K562 (cell line): ENCODE measurements at regions not wholly inside any gene's neighbourhood (a gene's known extent, or its start where the extent isn't known, plus 50 kb on each side); places are given as distances from the start of the nearest gene placed in this dataset.
A peak's percentile ranks its signal among the peaks of the same experiment; 100 is the strongest.

Source experiments
- ATAC-seq: fragments of 200-7000 bp; cut with Tn5 transposase; 3 replicates; pipeline ENCODE4 v1.9.1; 2020; ENCODE audit warnings: moderate library complexity
- BruUV-seq: library from RNA; stranded (reverse); fragments of 400-500 nt; replicated peaks from 2 replicates; lab custom pipeline; 2021; lab: Mats Ljungman, UMichigan
- CTCF ChIA-PET: fragments of 300-600 bp; formaldehyde crosslinking; extraction: SDS; loops from one replicate; lab custom pipeline; 2021; ENCODE audit warnings: low intra/inter-chr PET ratio; lab: Yijun Ruan, JAX
- POLR2A ChIA-PET: fragments of 300-600, 350-650 bp; sonication (Branson Sonifier 250); formaldehyde crosslinking; extraction: SDS; loops from one replicate; lab custom pipeline; 2021; ENCODE audit warnings: antibody characterized with exemption, inconsistent platforms; lab: Yijun Ruan, JAX
- DNase-seq, 4 experiments: peaks; one replicate each; pipeline versions ENCODE4 v3.0.0 to v3.0.0-alpha.2; 2011 to 2018; ENCODE audit warnings: low spot score in 3 of 4, mixed read lengths in 3 of 4; ENCODE audit errors: extremely low read depth in 1 of 4
- FAIRE-seq: peaks from 2 replicates; lab custom pipeline; 2011; peaks lifted over from hg19 to GRCh38; lab: Jason Lieb, UNC
- H2AFZ ChIP-seq: 2 replicates; pipeline ENCODE4 v1.6.0; 2011; ENCODE audit warnings: low read depth, low read length, control low read depth, inconsistent platforms
- H3K27ac ChIP-seq: fragments of 200-600 bp; 3 replicates; pipeline ENCODE4 v1.8.0; 2011; ENCODE audit warnings: low read depth, mild to moderate bottlenecking, control low read depth, inconsistent platforms, low read length, moderate library complexity, mixed read lengths; ENCODE audit errors: extremely low read depth
- H3K27me3 ChIP-seq, 2 experiments: fragments of 300-600 bp in 1 of 2; 2 replicates in 1 of 2; 3 replicates in 1 of 2; pipeline versions ENCODE4 v1.6.0 to v1.8.0; 2011; ENCODE audit warnings: inconsistent platforms in 2 of 2, low read length in 2 of 2, mild to moderate bottlenecking in 1 of 2, mixed read lengths in 1 of 2, moderate library complexity in 1 of 2; ENCODE audit not compliant: control insufficient read depth in 2 of 2, insufficient read depth in 2 of 2
- H3K36me3 ChIP-seq: fragments of 300-600 bp; 3 replicates; pipeline ENCODE4 v1.8.0; 2011; ENCODE audit warnings: mild to moderate bottlenecking, low read length, inconsistent platforms; ENCODE audit not compliant: control insufficient read depth, insufficient read depth
- H3K4me1 ChIP-seq, 2 experiments: fragments of 200-600 bp in 1 of 2; replicated peaks in 1 of 2; 2 replicates in 1 of 2; 3 replicates in 1 of 2; pipeline versions ENCODE4 v1.5.1 to v1.8.0; 2011; ENCODE audit warnings: inconsistent platforms in 2 of 2, low read length in 2 of 2, mild to moderate bottlenecking in 1 of 2, mixed read lengths in 1 of 2, moderate library complexity in 1 of 2; ENCODE audit not compliant: control insufficient read depth in 2 of 2, insufficient read depth in 2 of 2
- H3K4me2 ChIP-seq: 2 replicates; pipeline ENCODE4 v1.6.1; 2011; ENCODE audit warnings: low read length, control low read depth, inconsistent platforms, mixed read lengths; ENCODE audit not compliant: insufficient read depth
- H3K4me3 ChIP-seq: fragments of 200-600 bp; sonication (generic), shearing (Covaris generic); 2 replicates; pipeline ENCODE4 v1.5.1; 2016; ENCODE audit warnings: control low read depth, inconsistent platforms
- H3K79me2 ChIP-seq: fragments of 200-600 bp; 3 replicates; pipeline ENCODE4 v1.8.0; 2011; ENCODE audit warnings: low read length, inconsistent platforms; ENCODE audit not compliant: control insufficient read depth, insufficient read depth
- H3K9ac ChIP-seq, 2 experiments: 2 replicates each; pipeline versions ENCODE4 v1.6.0 to v1.6.1; 2011; ENCODE audit warnings: low read depth in 2 of 2, low read length in 2 of 2, control low read depth in 1 of 2, inconsistent platforms in 1 of 2, mild to moderate bottlenecking in 1 of 2, mixed read lengths in 1 of 2; ENCODE audit not compliant: insufficient read depth in 1 of 2
- H3K9me1 ChIP-seq: one replicate; pipeline ENCODE4 v1.6.0; 2011; ENCODE audit warnings: inconsistent platforms, mild to moderate bottlenecking, low read length, moderate library complexity; ENCODE audit not compliant: control insufficient read depth, insufficient read depth
- H3K9me3 ChIP-seq: replicated peaks from 2 replicates; pipeline ENCODE4 v1.5.1; 2011; ENCODE audit warnings: low read depth, low read length, inconsistent platforms; ENCODE audit not compliant: control insufficient read depth, insufficient read depth
- H4K20me1 ChIP-seq: replicated peaks from 2 replicates; pipeline ENCODE4 v1.6.1; 2011; ENCODE audit warnings: low read length, inconsistent platforms, mixed read lengths; ENCODE audit not compliant: control insufficient read depth, insufficient read depth
- ARHGAP35 ChIP-seq: fragments of 450-650 bp; IDR thresholded peaks from 2 replicates; pipeline ENCODE4 v1.6.1; 2018; ENCODE audit not compliant: partially characterized antibody
- FUS ChIP-seq: fragments of 200-400 bp; formaldehyde crosslinking; optimal IDR thresholded peaks from 2 replicates; pipeline ENCODE3; 2017; ENCODE audit warnings: low read depth, low read length
- MEIS2 ChIP-seq: fragments of 450-650 bp; IDR thresholded peaks from 2 replicates; pipeline ENCODE4 v1.6.1; 2014; ENCODE audit warnings: mild to moderate bottlenecking; ENCODE audit not compliant: partially characterized antibody
- NFE2L1 ChIP-seq: fragments of 450-650 bp; IDR thresholded peaks from 2 replicates; pipeline ENCODE4 v1.6.1; 2016; ENCODE audit warnings: missing genetic modification characterization, low read depth, mild to moderate bottlenecking, missing compliant biosample characterization, moderate library complexity, borderline replicate concordance
- RNF2 ChIP-seq: sonication (generic); IDR thresholded peaks from 2 replicates; pipeline ENCODE4 v1.6.1; 2016
- SIX5 ChIP-seq, 2 experiments: IDR thresholded peaks; 2 replicates each; pipeline ENCODE4 v1.6.1; 2011; ENCODE audit warnings: low read length in 2 of 2, borderline replicate concordance in 1 of 2, low read depth in 1 of 2, mild to moderate bottlenecking in 1 of 2, moderate library complexity in 1 of 2; ENCODE audit not compliant: insufficient read depth in 1 of 2
- SMAD3 ChIP-seq: fragments of 450-650 bp; formaldehyde crosslinking; conservative IDR thresholded peaks from 2 replicates; pipeline ENCODE4 v1.4.0; 2020; ENCODE audit warnings: mild to moderate bottlenecking
- SNRNP70 ChIP-seq: fragments of 200-400 bp; formaldehyde crosslinking; optimal IDR thresholded peaks from 2 replicates; pipeline ENCODE3; 2017; ENCODE audit warnings: low read depth, low read length
- ZFP1 ChIP-seq: fragments of 450-650 bp; formaldehyde crosslinking; IDR thresholded peaks from 2 replicates; pipeline ENCODE4 v1.4.0; 2020; ENCODE audit warnings: mild to moderate bottlenecking, mixed read lengths
- ZFPM2 ChIP-seq: fragments of 250-450 bp; sonication (Bioruptor Pico); IDR thresholded peaks from 2 replicates; pipeline ENCODE4 v1.5.1; 2022; ENCODE audit warnings: mild to moderate bottlenecking
- ZNF143 ChIP-seq: sonication (generic); formaldehyde crosslinking; IDR thresholded peaks from 2 replicates; pipeline ENCODE4 v1.9.0; 2022; ENCODE audit warnings: mild to moderate bottlenecking, missing genetic modification reagents
- ZNF274 ChIP-seq: IDR thresholded peaks from 2 replicates; pipeline ENCODE4 v1.6.1; 2011; ENCODE audit warnings: low read depth, mild to moderate bottlenecking, low read length, moderate library complexity, borderline replicate concordance
- WGBS: fragments of 100-300 bp; shearing (Covaris generic); methylation state at CpG from one replicate; pipeline ENCODE4 v1.1.6; 2016; ENCODE audit warnings: low coverage, mixed read lengths; ENCODE audit not compliant: insufficient coverage; ENCODE audit errors: missing lambda C conversion rate; 5-methylcytosine and 5-hydroxymethylcytosine counted together
- in situ Hi-C: fragments of 300-500 bp; cut with MboI; formaldehyde crosslinking; loops from 4 replicates; pipeline ENCODE4 v1.15.0; 2018; ENCODE audit warnings: inconsistent platforms, mixed read lengths
- intact Hi-C: fragments of 100-400 bp; cut with micrococcal nuclease; formaldehyde crosslinking; loops from 2 replicates; pipeline ENCODE4 v1.14.2; 2022
- TF ChIP-seq, protein P1 (sequence below), 2 experiments: IDR thresholded peaks; 2 replicates each; pipeline ENCODE4 v1.6.1; 2012; ENCODE audit warnings: improper control_type of control experiment in 2 of 2, low read depth in 2 of 2, low read length in 2 of 2, borderline replicate concordance in 1 of 2
- TF ChIP-seq, protein P2 (sequence below): fragments of 250-450 bp; sonication (Bioruptor Pico); IDR thresholded peaks from 2 replicates; pipeline ENCODE4 v1.5.1; 2021; ENCODE audit warnings: mild to moderate bottlenecking
- TF ChIP-seq, protein P3 (sequence below): sonication (generic); formaldehyde crosslinking; IDR thresholded peaks from 2 replicates; pipeline ENCODE4 v1.9.0; 2022; ENCODE audit warnings: mild to moderate bottlenecking, missing genetic modification reagents

DNA sequence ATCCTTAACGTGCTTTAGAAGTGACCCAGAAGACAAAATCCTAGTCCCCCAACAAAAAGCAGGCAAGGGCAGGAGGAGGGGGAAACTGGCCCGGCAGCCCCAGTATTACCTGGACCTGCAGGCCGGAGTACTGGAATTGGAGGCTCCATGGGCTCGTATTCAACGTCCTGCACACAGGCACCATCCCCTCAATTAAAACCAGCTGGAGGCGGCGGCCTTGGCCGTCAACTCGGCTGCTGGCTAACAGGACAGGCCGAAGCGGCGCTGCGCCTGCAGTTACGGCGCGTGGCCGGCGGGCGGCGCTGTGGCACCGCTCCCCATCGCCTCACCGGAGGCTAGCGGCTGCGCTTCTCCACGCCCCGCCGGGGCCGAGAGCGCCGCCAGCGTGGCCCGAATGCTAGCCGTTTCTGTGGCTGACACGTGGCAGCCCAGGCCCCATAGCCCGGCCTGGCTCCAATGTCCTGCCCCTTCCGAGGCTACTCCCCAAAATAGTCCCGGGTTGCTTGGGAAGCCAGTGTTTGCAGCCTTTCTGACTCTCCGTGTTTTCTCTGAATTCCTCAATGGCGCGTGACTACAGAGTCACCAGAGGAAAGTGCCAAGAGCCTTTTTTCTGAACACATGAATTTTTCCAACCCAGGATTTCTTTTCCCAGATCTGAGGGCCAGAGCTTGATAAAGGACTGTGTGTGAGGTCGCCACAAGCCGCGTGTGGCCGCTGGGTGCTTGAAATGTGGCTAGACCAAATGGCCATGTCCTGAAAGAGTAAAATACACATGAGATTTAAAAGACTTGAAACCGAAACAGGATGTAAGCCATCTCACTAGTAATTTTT lies 82.5 kb downstream of the HHIPL2 start:
- DNase-seq (peak; percentile 95 to 97 (median 96)), FAIRE-seq (peak; percentile 77), ATAC-seq (peak; percentile 99)
- H3K36me3 ChIP-seq: no peaks in the 10 kb centered on the region
- H2AFZ ChIP-seq: peak overlapping the region; percentile 97
- no peaks in the 10 kb centered on the region for H4K20me1 ChIP-seq
- peak overlapping the region; percentile 95 for H3K4me2 ChIP-seq
- WGBS: 2% methylated on average over 46 of the region's 46 CpGs
- no peaks in the 10 kb centered on the region for H3K9me1 ChIP-seq
- peak overlapping the region; percentile 92 for H3K27ac ChIP-seq
- H3K9ac ChIP-seq: peak overlapping the region; percentile 86 to 91
- intact Hi-C loops: loop anchor here (1.0 to 2.0 kb wide), 5 partner anchors 169 to 616 kb away; partner anchors contain the start of genes AIDA and BROX
- no peaks in the 10 kb centered on the region for H3K79me2 ChIP-seq
- BruUV-seq: no TSS peak
- ChIA-PET POLR2A (interaction anchor here (0.7 to 2.6 kb wide), 6 partner anchors 10 to 662 kb away, joined by 3 to 8 read pairs (median 3); no protein-coding TSS in a partner anchor), CTCF (interaction anchor here (0.7 to 3.0 kb wide), 4 partner anchors 27 to 616 kb away, joined by 3 to 38 read pairs (median 4); no protein-coding TSS in a partner anchor)
- no peaks in the 10 kb centered on the region for H3K9me3 ChIP-seq
- in situ Hi-C loops: loop anchor here (5.0 to 10.0 kb wide), 4 partner anchors 167 to 1479 kb away; partner anchors contain the start of genes AIDA and BROX
- peaks cover 10 to 21% of the 10 kb centered on the region in 2 experiments for H3K4me1 ChIP-seq
- no peaks in the 10 kb centered on the region for H3K27me3 ChIP-seq
- H3K4me3 ChIP-seq: peak overlapping the region; percentile 55
- TF ChIP-seq ZFP1: no peak
- TF ChIP-seq SNRNP70: no peak
- no peak for TF ChIP-seq ZNF274
- peak; percentile 95 for TF ChIP-seq FUS
- TF ChIP-seq MEIS2: peak; percentile 48
- TF ChIP-seq RNF2: peak; percentile 94
- TF ChIP-seq, protein P1, sequence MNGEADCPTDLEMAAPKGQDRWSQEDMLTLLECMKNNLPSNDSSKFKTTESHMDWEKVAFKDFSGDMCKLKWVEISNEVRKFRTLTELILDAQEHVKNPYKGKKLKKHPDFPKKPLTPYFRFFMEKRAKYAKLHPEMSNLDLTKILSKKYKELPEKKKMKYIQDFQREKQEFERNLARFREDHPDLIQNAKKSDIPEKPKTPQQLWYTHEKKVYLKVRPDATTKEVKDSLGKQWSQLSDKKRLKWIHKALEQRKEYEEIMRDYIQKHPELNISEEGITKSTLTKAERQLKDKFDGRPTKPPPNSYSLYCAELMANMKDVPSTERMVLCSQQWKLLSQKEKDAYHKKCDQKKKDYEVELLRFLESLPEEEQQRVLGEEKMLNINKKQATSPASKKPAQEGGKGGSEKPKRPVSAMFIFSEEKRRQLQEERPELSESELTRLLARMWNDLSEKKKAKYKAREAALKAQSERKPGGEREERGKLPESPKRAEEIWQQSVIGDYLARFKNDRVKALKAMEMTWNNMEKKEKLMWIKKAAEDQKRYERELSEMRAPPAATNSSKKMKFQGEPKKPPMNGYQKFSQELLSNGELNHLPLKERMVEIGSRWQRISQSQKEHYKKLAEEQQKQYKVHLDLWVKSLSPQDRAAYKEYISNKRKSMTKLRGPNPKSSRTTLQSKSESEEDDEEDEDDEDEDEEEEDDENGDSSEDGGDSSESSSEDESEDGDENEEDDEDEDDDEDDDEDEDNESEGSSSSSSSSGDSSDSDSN (IDR thresholded peaks at IDR 0.05; ENCODE audit: borderline replicate concordance in 1 of 2, low read depth in 2 of 2, low read length in 2 of 2): peak; percentile 92 to 93; a peak in 3 of 4 replicates
- TF ChIP-seq ARHGAP35: no peak
- TF ChIP-seq, protein P2, sequence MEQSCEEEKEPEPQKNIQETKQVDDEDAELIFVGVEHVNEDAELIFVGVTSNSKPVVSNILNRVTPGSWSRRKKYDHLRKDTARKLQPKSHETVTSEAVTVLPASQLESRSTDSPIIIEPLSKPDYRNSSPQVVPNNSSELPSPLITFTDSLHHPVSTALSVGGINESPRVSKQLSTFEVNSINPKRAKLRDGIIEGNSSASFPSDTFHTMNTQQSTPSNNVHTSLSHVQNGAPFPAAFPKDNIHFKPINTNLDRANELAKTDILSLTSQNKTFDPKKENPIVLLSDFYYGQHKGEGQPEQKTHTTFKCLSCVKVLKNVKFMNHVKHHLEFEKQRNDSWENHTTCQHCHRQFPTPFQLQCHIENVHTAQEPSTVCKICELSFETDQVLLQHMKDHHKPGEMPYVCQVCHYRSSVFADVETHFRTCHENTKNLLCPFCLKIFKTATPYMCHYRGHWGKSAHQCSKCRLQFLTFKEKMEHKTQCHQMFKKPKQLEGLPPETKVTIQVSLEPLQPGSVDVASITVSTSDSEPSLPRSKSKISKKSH (CRISPR knock-in tag): no peak
- no peak for TF ChIP-seq ZFPM2 (CRISPR knock-in tag)
- TF ChIP-seq, protein P3, sequence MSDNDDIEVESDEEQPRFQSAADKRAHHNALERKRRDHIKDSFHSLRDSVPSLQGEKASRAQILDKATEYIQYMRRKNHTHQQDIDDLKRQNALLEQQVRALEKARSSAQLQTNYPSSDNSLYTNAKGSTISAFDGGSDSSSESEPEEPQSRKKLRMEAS (CRISPR knock-in tag): peak; percentile 100
- 0 out of 2 replicates have a peak, but pooled peaks have one; percentile 9 for TF ChIP-seq SMAD3 (CRISPR knock-in tag)
- TF ChIP-seq SIX5 (IDR thresholded peaks at IDR 0.05; ENCODE audit: borderline replicate concordance in 1 of 2, insufficient read depth in 1 of 2, low read depth in 1 of 2, low read length in 2 of 2): no peak
- TF ChIP-seq ZNF143 (CRISPR knock-in tag): peak; percentile 57; the same call in 1 of the 2 replicates
- no peak for TF ChIP-seq NFE2L1 (tag)
